RWPE2 (cell line): ENCODE measurements at regions not wholly inside any gene's neighbourhood (a gene's known extent, or its start where the extent isn't known, plus 50 kb on each side); places are given as distances from the start of the nearest gene placed in this dataset.
A peak's percentile ranks its signal among the peaks of the same experiment; 100 is the strongest.

Source experiments
- ATAC-seq: fragments of 200-7000 bp; cut with Tn5 transposase; 3 replicates; pipeline ENCODE4 v1.9.1; 2021; ENCODE audit warnings: low read depth
- DNase-seq: peaks from one replicate; pipeline ENCODE4 v3.0.0-alpha.2; 2020; ENCODE audit warnings: low spot score
- H3K27ac ChIP-seq: fragments of 450-650 bp; 2 replicates; pipeline ENCODE4 v1.5.1; 2017; ENCODE audit warnings: mild to moderate bottlenecking; ENCODE audit not compliant: poor library complexity, severe bottlenecking
- H3K27me3 ChIP-seq: fragments of 250-450 bp; sonication (Bioruptor Pico); 2 replicates; pipeline ENCODE4 v1.5.1; 2021; ENCODE audit warnings: mild to moderate bottlenecking, moderate library complexity; ENCODE audit not compliant: insufficient read depth, poor library complexity, severe bottlenecking
- H3K36me3 ChIP-seq: fragments of 250-450 bp; sonication (Bioruptor Pico); 2 replicates; pipeline ENCODE4 v1.5.1; 2020; ENCODE audit warnings: low read depth, mild to moderate bottlenecking, moderate library complexity
- H3K4me1 ChIP-seq: fragments of 250-450 bp; sonication (Bioruptor Pico); 2 replicates; pipeline ENCODE4 v1.5.1; 2021; ENCODE audit warnings: mild to moderate bottlenecking, moderate library complexity; ENCODE audit not compliant: insufficient read depth, poor library complexity, severe bottlenecking
- H3K4me3 ChIP-seq: fragments of 250-450 bp; sonication (Bioruptor Pico); 2 replicates; pipeline ENCODE4 v1.5.1; 2021; ENCODE audit warnings: mild to moderate bottlenecking, moderate library complexity; ENCODE audit not compliant: severe bottlenecking
- H3K9me3 ChIP-seq: fragments of 250-450 bp; sonication (Bioruptor Pico); 2 replicates; pipeline ENCODE4 v1.5.1; 2021; ENCODE audit warnings: mild to moderate bottlenecking, moderate library complexity; ENCODE audit not compliant: severe bottlenecking
- TF ChIP-seq, protein P1 (sequence below): fragments of 450-650 bp; IDR thresholded peaks from one replicate; pipeline ENCODE4 v1.5.1; 2017; ENCODE audit warnings: mild to moderate bottlenecking, moderate library complexity; ENCODE audit not compliant: poor library complexity, severe bottlenecking

DNA sequence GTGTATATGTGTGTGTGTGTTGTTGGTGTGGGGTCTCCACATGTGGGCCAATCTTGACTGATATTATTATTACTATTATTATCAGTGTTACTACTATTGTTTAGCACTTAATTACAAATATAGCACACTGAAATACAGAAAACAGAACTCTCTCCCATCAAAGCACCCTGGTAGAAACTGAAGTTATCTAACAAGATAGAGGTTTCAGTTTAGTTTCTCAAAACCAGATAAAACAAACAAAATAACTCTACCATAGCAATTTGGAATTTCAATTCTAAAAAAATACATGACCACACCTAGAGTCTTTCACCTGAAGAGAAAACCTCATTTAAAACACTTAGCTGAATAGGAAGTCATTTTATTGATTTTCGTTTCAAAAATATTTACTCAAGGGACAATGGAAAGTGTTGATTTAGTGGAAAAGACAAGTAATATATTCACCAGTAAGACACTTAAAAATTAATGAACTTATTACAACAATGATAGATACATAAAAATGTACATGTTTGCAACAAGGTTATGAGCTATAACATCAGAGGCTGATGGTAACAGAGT lies 252.3 kb downstream of the PDHA2 start:
- ATAC-seq (no peak), DNase-seq (no peak)
- Histone ChIP-seq H3K9me3 (no peaks in the 10 kb centered on the region), H3K4me3 (no peak overlapping the region), H3K27me3 (no peaks in the 10 kb centered on the region), H3K4me1 (peaks cover 9% of the 10 kb centered on the region), H3K36me3 (no peaks in the 10 kb centered on the region), H3K27ac (no peak overlapping the region)
- TF ChIP-seq, protein P1, sequence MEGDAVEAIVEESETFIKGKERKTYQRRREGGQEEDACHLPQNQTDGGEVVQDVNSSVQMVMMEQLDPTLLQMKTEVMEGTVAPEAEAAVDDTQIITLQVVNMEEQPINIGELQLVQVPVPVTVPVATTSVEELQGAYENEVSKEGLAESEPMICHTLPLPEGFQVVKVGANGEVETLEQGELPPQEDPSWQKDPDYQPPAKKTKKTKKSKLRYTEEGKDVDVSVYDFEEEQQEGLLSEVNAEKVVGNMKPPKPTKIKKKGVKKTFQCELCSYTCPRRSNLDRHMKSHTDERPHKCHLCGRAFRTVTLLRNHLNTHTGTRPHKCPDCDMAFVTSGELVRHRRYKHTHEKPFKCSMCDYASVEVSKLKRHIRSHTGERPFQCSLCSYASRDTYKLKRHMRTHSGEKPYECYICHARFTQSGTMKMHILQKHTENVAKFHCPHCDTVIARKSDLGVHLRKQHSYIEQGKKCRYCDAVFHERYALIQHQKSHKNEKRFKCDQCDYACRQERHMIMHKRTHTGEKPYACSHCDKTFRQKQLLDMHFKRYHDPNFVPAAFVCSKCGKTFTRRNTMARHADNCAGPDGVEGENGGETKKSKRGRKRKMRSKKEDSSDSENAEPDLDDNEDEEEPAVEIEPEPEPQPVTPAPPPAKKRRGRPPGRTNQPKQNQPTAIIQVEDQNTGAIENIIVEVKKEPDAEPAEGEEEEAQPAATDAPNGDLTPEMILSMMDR, result no peak

DNA sequence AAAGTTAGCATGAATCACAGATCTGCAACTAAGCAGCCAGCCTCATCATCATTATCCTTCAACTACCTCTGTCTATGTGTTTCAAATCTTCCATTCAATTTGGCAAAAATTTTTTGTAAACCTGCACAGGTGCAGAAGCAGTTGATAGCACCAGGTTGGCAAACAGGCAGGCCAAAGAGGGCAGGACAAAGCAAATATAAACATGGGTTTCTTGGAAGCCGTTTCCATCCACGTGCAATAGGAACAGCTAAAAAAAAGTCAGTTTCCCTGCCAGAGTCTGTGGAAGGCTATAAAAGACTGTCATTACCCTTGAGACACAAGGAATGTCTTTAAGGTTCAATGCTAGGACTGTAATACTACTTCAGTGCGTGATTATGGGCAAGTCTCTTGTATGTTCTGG lies 253.2 kb downstream of the PDHA2 start:
- no peak overlapping the region for H3K4me3 ChIP-seq
- no peaks in the 10 kb centered on the region for H3K9me3 ChIP-seq
- H3K4me1 ChIP-seq, result peaks cover 14% of the 10 kb centered on the region
- H3K27me3 ChIP-seq, result no peaks in the 10 kb centered on the region
- no peaks in the 10 kb centered on the region for H3K36me3 ChIP-seq
- H3K27ac ChIP-seq, result no peak overlapping the region
- TF ChIP-seq, protein P1, result no peak
- DNase-seq, result no peak
- ATAC-seq, result no peak

DNA sequence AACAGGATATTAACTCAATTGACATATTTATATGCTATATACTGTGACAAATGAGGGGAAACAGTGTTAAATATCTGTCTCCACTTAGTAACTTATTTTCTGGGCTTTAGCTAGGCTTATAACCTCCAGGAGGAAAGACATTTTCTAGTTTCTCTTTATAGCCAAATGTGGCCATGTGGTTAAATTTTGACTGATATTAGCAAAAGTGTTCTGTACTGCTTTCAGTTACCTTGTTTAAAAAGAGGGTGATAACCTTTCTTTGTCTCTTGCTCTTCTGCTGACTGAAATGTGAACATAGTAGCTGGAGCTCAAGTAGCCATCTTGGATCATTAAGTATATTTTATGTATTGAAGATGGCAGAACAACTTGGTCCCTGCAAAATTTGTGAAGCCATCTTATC lies 253.7 kb downstream of the PDHA2 start:
- no peak overlapping the region for H3K4me3 ChIP-seq
- no peak for DNase-seq
- H3K36me3 ChIP-seq, result no peaks in the 10 kb centered on the region
- no peak overlapping the region for H3K27ac ChIP-seq
- peaks cover 14% of the 10 kb centered on the region for H3K4me1 ChIP-seq
- no peaks in the 10 kb centered on the region for H3K27me3 ChIP-seq
- no peaks in the 10 kb centered on the region for H3K9me3 ChIP-seq
- TF ChIP-seq, protein P1, result no peak
- ATAC-seq, result no peak

DNA sequence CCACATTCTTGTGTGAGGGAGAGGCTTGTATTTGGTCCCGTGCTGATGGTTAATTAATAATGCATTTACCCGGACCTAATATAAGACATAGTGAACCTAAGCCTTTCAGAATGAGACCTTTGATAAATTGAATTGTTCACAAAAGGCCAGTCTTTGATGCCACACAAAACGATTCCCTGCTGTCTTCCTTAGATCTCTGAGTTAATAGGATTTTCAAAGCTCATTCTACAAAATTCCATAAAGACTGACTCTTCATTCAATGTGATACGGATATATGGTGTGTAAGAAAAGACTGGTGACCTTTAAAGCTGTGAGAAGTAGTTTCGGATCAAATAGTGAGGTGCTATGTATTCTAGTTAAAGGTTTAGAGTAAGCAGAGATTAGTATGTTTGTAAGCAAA lies 254.3 kb downstream of the PDHA2 start:
- Histone ChIP-seq H3K4me3 (no peak overlapping the region), H3K36me3 (no peaks in the 10 kb centered on the region), H3K27me3 (no peaks in the 10 kb centered on the region), H3K4me1 (peaks cover 14% of the 10 kb centered on the region), H3K9me3 (no peaks in the 10 kb centered on the region), H3K27ac (no peak overlapping the region)
- ATAC-seq, result no peak
- no peak for DNase-seq
- TF ChIP-seq, protein P1, result no peak

DNA sequence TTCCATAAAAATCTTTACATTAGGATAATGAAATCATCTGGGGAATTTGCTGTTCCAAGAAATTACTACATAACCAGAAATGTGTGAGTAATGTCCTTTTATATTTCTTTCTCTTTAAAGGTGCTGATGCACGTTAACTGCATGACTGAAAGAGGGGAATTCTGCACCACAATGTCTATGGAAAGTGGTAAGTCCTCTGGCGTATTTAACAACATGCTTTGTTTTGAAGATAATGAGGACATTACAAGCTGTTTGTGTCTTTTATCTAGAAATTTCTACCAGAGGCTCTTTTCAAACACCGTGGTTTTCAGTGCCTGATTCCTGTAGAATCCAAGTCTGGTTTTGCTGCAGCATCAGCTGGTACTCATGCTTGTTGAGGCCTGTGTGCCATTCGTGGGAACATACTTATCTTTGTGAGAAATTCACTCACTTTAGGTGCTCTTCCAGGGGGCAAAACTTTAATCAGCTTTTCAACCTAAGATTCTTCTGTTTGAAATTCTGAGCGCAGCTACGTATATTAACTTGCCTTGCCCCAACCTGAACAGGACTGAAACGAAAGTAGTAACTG lies 257.2 kb downstream of the PDHA2 start:
- ATAC-seq (peak; percentile 80), DNase-seq (no peak)
- H3K4me3 ChIP-seq, result peak overlapping the region; percentile 0
- H3K27me3 ChIP-seq, result no peaks in the 10 kb centered on the region
- peak overlapping the region; percentile 36 for H3K27ac ChIP-seq
- H3K36me3 ChIP-seq, result no peaks in the 10 kb centered on the region
- peaks cover 14% of the 10 kb centered on the region for H3K4me1 ChIP-seq
- TF ChIP-seq, protein P1, result no peak
- no peaks in the 10 kb centered on the region for H3K9me3 ChIP-seq
